Astrocyte of the spinal cord (primary cell): ENCODE measurements at regions not wholly inside any gene's neighbourhood (a gene's known extent, or its start where the extent isn't known, plus 50 kb on each side); places are given as distances from the start of the nearest gene placed in this dataset.

Experiments
- DNase-seq: peaks from one replicate; pipeline ENCODE4 v3.0.0; 2011; ENCODE audit warnings: low read depth, low spot score
- H3K4me3 ChIP-seq: 2 replicates; pipeline ENCODE4 v1.5.1; 2011; ENCODE audit warnings: low read depth, mild to moderate bottlenecking, low read length, moderate library complexity
- in situ Hi-C: cut with HindIII; loops from 2 replicates; pipeline ENCODE4 v1.10.0; 2017; ENCODE audit warnings: low sequenced_read_pairs
- TF ChIP-seq, protein P1 (sequence below): IDR thresholded peaks from 2 replicates; pipeline ENCODE4 v1.5.1; 2012; ENCODE audit warnings: low read depth, mild to moderate bottlenecking, low read length, inconsistent platforms

DNA sequence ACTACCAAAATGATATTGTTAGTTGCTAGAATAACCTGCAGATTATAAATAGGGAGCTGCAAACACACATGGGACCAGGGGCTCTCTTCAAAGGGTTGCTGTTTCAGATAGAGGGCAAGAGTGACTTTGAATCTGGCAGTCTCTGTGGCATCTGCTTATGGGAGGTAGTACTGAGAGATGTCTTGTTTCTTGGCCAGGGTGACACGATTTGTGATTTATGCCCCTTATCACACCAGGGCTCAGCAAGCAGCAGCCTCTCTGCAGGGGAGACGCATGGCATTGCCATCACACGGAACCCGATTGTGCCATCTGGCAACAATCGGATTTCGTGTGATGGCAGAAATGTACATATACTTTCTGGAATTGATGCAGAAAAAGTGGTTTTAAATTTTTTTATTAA is 615.6 kb downstream of the ZNF608 start:
- TF ChIP-seq, protein P1, sequence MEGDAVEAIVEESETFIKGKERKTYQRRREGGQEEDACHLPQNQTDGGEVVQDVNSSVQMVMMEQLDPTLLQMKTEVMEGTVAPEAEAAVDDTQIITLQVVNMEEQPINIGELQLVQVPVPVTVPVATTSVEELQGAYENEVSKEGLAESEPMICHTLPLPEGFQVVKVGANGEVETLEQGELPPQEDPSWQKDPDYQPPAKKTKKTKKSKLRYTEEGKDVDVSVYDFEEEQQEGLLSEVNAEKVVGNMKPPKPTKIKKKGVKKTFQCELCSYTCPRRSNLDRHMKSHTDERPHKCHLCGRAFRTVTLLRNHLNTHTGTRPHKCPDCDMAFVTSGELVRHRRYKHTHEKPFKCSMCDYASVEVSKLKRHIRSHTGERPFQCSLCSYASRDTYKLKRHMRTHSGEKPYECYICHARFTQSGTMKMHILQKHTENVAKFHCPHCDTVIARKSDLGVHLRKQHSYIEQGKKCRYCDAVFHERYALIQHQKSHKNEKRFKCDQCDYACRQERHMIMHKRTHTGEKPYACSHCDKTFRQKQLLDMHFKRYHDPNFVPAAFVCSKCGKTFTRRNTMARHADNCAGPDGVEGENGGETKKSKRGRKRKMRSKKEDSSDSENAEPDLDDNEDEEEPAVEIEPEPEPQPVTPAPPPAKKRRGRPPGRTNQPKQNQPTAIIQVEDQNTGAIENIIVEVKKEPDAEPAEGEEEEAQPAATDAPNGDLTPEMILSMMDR: no peak
- in situ Hi-C loops: no loop called here
- no peak for DNase-seq
- H3K4me3 ChIP-seq: no peak overlapping the region

DNA sequence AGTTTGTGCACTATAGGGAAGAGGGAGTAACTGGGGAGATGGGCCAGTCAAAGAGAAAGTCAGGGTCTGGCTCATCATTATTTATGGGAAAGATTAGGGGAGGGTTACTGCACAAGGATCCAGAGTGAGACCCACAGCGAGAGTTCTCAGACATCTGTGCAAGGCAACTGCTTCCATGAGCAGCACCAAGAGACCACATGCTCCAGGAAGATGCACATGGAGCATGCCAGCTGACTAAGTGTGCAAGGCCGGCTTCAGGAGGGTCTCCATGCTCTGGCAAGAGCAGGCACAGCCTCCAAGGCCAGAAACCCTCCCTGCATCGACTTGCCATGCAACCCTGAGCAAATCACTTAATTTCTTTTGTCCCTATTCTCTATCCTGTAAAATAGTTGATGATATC is 616.9 kb downstream of the CSNK1G3 start:
- in situ Hi-C loops: no loop called here
- DNase-seq: no peak
- H3K4me3 ChIP-seq: no peak overlapping the region
- TF ChIP-seq, protein P1: no peak

DNA sequence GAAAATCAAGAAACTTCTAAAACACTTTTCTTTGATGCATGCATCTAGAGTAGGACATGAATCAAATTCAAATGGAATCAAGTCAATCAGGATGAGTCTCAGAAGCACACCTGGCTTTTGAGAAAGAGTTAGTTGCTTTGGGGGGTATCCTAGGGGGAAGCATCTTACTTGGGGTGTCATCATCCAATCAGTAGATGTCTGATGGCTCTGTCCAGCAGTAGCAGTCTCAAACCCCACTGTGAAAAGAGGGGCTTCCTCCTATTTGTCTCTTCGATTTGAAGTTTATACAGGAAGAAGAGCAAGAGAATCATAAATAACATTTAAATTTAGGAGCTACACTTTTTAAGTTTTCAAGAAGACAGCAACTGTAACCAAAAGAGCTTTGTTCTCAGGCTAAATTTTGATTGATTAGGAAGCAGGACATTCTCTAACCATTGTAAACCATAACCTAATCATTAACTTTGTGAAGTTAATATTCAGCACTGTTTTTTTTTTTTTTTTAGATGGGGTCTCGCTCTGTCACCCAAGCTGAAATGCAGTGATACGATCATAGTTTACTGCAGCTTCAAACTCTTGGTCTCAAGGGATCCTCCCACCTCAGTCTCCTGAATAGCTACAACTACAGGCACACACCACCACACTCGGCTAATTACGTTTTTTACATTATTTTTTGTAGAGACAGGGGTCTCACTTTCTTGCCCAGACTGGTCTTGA is 614.7 kb downstream of the CSNK1G3 start:
- TF ChIP-seq, protein P1: no peak
- no peak for DNase-seq
- no peak overlapping the region for H3K4me3 ChIP-seq
- in situ Hi-C loops: no loop called here

DNA sequence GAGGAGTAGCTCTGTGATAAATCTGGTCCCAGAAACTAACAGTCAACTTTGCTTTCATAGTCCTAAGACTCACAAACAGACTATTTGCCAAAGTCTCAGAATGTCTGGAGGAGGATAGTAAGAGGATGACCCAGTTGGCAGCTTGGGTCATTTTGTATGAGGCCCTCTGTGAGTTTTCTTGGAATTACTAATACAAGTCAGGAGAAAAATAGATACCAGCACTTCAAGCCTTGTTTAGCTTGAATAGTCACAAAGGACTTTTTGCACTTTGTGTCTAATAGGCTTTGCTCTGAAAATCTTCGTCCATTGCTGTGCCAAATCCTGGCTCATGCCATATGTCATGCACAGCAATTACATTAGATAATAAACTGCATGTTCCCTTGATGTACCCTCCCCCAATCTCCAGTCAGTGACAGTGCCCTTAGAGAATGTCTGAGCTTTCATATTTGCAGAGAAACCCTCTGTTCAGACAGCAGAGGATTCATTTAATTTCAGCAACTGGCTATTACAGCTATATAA is 612.8 kb downstream of the CSNK1G3 start:
- H3K4me3 ChIP-seq: no peak overlapping the region
- no peak for DNase-seq
- in situ Hi-C loops: no loop called here
- TF ChIP-seq, protein P1: no peak

DNA sequence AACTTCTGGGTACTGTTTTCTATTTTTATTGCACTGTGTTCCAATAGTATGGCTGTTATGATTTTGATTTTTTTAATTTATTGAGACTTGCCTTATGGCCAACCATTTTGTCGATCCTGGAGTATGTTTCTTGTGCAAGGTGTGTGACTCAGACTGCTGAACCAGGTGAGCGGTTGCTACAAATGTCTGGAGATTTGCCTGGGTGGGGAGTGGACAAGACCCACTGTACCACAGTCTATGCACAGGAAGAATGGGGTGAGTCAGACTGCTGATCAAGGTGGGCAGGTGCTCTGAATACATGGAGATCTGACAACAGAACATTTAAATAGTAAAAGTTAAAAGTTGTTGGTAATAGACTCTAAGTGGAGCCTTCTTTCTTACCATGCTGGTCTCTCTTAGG is 609.2 kb downstream of the CSNK1G3 start:
- no peak overlapping the region for H3K4me3 ChIP-seq
- in situ Hi-C loops: no loop called here
- DNase-seq: no peak
- TF ChIP-seq, protein P1: no peak

DNA sequence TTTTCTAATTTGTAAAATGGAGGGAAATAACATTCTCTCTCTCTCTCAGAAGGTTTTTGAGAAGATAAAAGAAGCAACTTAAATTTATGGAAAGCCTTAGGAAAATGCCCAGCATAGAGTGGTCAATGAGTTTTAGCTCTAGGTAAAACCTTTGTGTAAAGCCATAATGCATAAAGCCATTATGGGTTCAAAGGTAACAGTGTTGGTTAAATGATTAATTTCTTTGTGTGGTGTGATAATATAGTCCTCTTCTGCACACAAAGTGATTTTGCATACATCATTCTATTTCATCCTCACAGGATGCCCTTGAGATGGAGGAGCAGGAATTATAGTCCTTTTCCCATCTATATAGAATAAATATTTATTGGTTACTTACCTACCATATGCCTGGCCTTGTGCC is 602.9 kb downstream of the CSNK1G3 start:
- in situ Hi-C loops: no loop called here
- no peak overlapping the region for H3K4me3 ChIP-seq
- DNase-seq: no peak
- TF ChIP-seq, protein P1: no peak
